ENCODE measurements at regions not wholly inside any gene's neighbourhood (a gene's known extent, or its start where the extent isn't known, plus 50 kb on each side); places are given as distances from the start of the nearest gene placed in this dataset.

- TF ChIP-seq CTCF (IDR thresholded peaks at IDR 0.05; ENCODE audit: low read depth, low read length) (no peak), EZH2phosphoT487 (IDR thresholded peaks at IDR 0.05; ENCODE audit: low read depth) (no peak)
Observed at GRCh38 chr7:22655781-22656180, 71.2 kb upstream of the IL6 start.

Measured in OCI-LY3 (cell line).